OCI-LY3 (cell line): ENCODE measurements at regions not wholly inside any gene's neighbourhood (a gene's known extent, or its start where the extent isn't known, plus 50 kb on each side); places are given as distances from the start of the nearest gene placed in this dataset.
"Not testable (repeated sequence)": the region's sequence is repeated elsewhere in the genome, so short reads cannot be mapped to it uniquely, and the experiment has no call there.

Experiments used
- CTCF ChIP-seq: fragments of 200-600, 300-600 bp; sonication (generic); IDR thresholded peaks from 2 replicates; pipeline ENCODE4 v1.5.1; 2014; ENCODE audit warnings: antibody characterized with exemption, low read length, low read depth
- EZH2phosphoT487 ChIP-seq: fragments of 200-600 bp; shearing (Covaris generic); IDR thresholded peaks from 2 replicates; pipeline ENCODE4 v1.6.1; 2018; ENCODE audit warnings: antibody characterized with exemption, mixed run types, low read depth

GRCh38 chr4:3595627-3596291 lies 63.5 kb upstream of the LRPAP1 start:
- TF ChIP-seq CTCF, EZH2phosphoT487: not testable (repeated sequence)
